Neuronal stem cell (in vitro differentiated cells): ENCODE measurements at regions not wholly inside any gene's neighbourhood (a gene's known extent, or its start where the extent isn't known, plus 50 kb on each side); places are given as distances from the start of the nearest gene placed in this dataset.

ENCODE experiments used
- DNase-seq: peaks from one replicate; pipeline ENCODE4 v3.0.0-alpha.2; 2013; ENCODE audit warnings: low spot score
- H2AFZ ChIP-seq: one replicate; pipeline ENCODE4 v1.6.1; 2013; ENCODE audit warnings: mild to moderate bottlenecking, low read length, inconsistent platforms
- H2AK5ac ChIP-seq: 2 replicates; pipeline ENCODE4 v1.6.1; 2013; ENCODE audit warnings: low read depth, mild to moderate bottlenecking, inconsistent platforms, low read length, moderate library complexity, mixed read lengths
- H2BK120ac ChIP-seq: 2 replicates; pipeline ENCODE4 v1.6.1; 2013; ENCODE audit warnings: low read depth, mild to moderate bottlenecking, inconsistent platforms, low read length, moderate library complexity, mixed read lengths
- H2BK12ac ChIP-seq: one replicate; pipeline ENCODE4 v1.6.1; 2013; ENCODE audit warnings: low read length, inconsistent platforms
- H2BK15ac ChIP-seq: 2 replicates; pipeline ENCODE4 v1.6.1; 2013; ENCODE audit warnings: mild to moderate bottlenecking, low read length, inconsistent platforms, mixed read lengths
- H2BK5ac ChIP-seq: one replicate; pipeline ENCODE4 v1.6.1; 2013; ENCODE audit warnings: inconsistent platforms, mild to moderate bottlenecking, low read length, moderate library complexity
- H3K14ac ChIP-seq: one replicate; pipeline ENCODE4 v1.6.1; 2013; ENCODE audit warnings: low read length, inconsistent platforms
- H3K18ac ChIP-seq: 2 replicates; pipeline ENCODE4 v1.6.1; 2013; ENCODE audit warnings: low read length, inconsistent platforms
- H3K23ac ChIP-seq: 2 replicates; pipeline ENCODE4 v1.6.1; 2013; ENCODE audit warnings: low read depth, mild to moderate bottlenecking, mixed read lengths, low read length, inconsistent platforms; ENCODE audit not compliant: poor library complexity
- H3K27ac ChIP-seq: replicated peaks from 3 replicates; pipeline ENCODE4 v1.5.1; 2013; ENCODE audit warnings: low read length, inconsistent platforms
- H3K27me3 ChIP-seq, 3 experiments: 2 replicates each; pipeline ENCODE4 v1.6.1; 2013; ENCODE audit warnings: low read length in 3 of 3, mild to moderate bottlenecking in 2 of 3, inconsistent platforms in 1 of 3, low read depth in 1 of 3, mixed read lengths in 1 of 3, moderate library complexity in 1 of 3; ENCODE audit not compliant: control insufficient read depth in 3 of 3, insufficient read depth in 3 of 3
- H3K36me3 ChIP-seq, 2 donors: replicated peaks in 1 of 2; 2 replicates each; pipeline ENCODE4 v1.6.1; 2013; ENCODE audit warnings: low read length in 2 of 2; ENCODE audit not compliant: control insufficient read depth in 2 of 2, insufficient read depth in 2 of 2
- H3K4ac ChIP-seq: 2 replicates; pipeline ENCODE4 v1.6.1; 2013; ENCODE audit warnings: inconsistent platforms, mild to moderate bottlenecking, low read length, moderate library complexity
- H3K4me1 ChIP-seq, 2 donors: 1 replicate in 1 of 2; 2 replicates in 1 of 2; pipeline ENCODE4 v1.6.1; 2013; ENCODE audit warnings: low read length in 2 of 2, low read depth in 1 of 2; ENCODE audit not compliant: control insufficient read depth in 2 of 2, insufficient read depth in 1 of 2
- H3K4me2 ChIP-seq: one replicate; pipeline ENCODE4 v1.6.1; 2013; ENCODE audit warnings: mild to moderate bottlenecking, low read length, inconsistent platforms; ENCODE audit not compliant: insufficient read depth, poor library complexity, severe bottlenecking
- H3K4me3 ChIP-seq, 2 donors: 2 replicates each; pipeline ENCODE4 v1.5.1; 2013; ENCODE audit warnings: low read length in 2 of 2, mild to moderate bottlenecking in 2 of 2, inconsistent platforms in 1 of 2, moderate library complexity in 1 of 2
- H3K79me1 ChIP-seq: one replicate; pipeline ENCODE4 v1.6.1; 2013; ENCODE audit warnings: low read depth, mild to moderate bottlenecking, inconsistent platforms, low read length, moderate library complexity
- H3K9ac ChIP-seq: one replicate; pipeline ENCODE4 v1.6.1; 2013; ENCODE audit warnings: mild to moderate bottlenecking, low read depth, low read length, inconsistent platforms; ENCODE audit not compliant: poor library complexity
- H3K9me3 ChIP-seq, 2 donors: replicated peaks in 1 of 2; 2 replicates each; pipeline versions ENCODE3 to v1.6.1; 2013; ENCODE audit warnings: low read length in 2 of 2, mild to moderate bottlenecking in 2 of 2, inconsistent platforms in 1 of 2, low read depth in 1 of 2, mixed read lengths in 1 of 2, moderate library complexity in 1 of 2; ENCODE audit not compliant: control insufficient read depth in 2 of 2, insufficient read depth in 1 of 2
- H4K8ac ChIP-seq: one replicate; pipeline ENCODE4 v1.6.1; 2013; ENCODE audit warnings: low read depth, mild to moderate bottlenecking, inconsistent platforms, low read length, moderate library complexity
- H4K91ac ChIP-seq: one replicate; pipeline ENCODE4 v1.6.1; 2013; ENCODE audit warnings: low read length, low read depth, mild to moderate bottlenecking, inconsistent platforms; ENCODE audit not compliant: poor library complexity
- WGBS, 2 donors: extraction: QIAGEN DNeasy Blood & Tissue Kit; methylation state at CpG; one replicate each; pipeline ENCODE4 v1.1.7; 2013; ENCODE audit warnings: missing lambda C conversion rate in 2 of 2, mixed read lengths in 1 of 2; ENCODE audit not compliant: insufficient read length in 2 of 2, insufficient replicate concordance in 1 of 2; ENCODE audit errors: extremely low coverage in 2 of 2; 5-methylcytosine and 5-hydroxymethylcytosine counted together

GRCh38 chr3:152157337-152157736 is 111.4 kb upstream of the MBNL1 start:
- H3K36me3 ChIP-seq, result no peaks in the 10 kb centered on the region
- no peak overlapping the region for H3K9ac ChIP-seq
- no peak overlapping the region for H3K23ac ChIP-seq
- H3K4me3 ChIP-seq, result no peak overlapping the region
- DNase-seq, result no peak
- no peak overlapping the region for H2AFZ ChIP-seq
- no peak overlapping the region for H2AK5ac ChIP-seq
- no peak overlapping the region for H4K8ac ChIP-seq
- no peak overlapping the region for H3K18ac ChIP-seq
- no peak overlapping the region for H3K4ac ChIP-seq
- no peak overlapping the region for H4K91ac ChIP-seq
- no peak overlapping the region for H3K4me2 ChIP-seq
- no peak overlapping the region for H2BK5ac ChIP-seq
- no peaks in the 10 kb centered on the region for H3K79me1 ChIP-seq
- H3K4me1 ChIP-seq, result no peaks in the 10 kb centered on the region
- no peaks in the 10 kb centered on the region for H3K27me3 ChIP-seq
- H3K27ac ChIP-seq, result no peak overlapping the region
- no peak overlapping the region for H2BK15ac ChIP-seq
- H2BK120ac ChIP-seq, result no peak overlapping the region
- H3K14ac ChIP-seq, result no peak overlapping the region
- H2BK12ac ChIP-seq, result no peak overlapping the region
- H3K9me3 ChIP-seq, result no peaks in the 10 kb centered on the region

GRCh38 chr3:152159328-152159727 is 109.4 kb upstream of the MBNL1 start:
- no peak overlapping the region for H3K27ac ChIP-seq
- WGBS, 2 donors, result no CpG with 5 or more reads among the region's 4 CpGs
- H2BK15ac ChIP-seq, result no peak overlapping the region

DNA sequence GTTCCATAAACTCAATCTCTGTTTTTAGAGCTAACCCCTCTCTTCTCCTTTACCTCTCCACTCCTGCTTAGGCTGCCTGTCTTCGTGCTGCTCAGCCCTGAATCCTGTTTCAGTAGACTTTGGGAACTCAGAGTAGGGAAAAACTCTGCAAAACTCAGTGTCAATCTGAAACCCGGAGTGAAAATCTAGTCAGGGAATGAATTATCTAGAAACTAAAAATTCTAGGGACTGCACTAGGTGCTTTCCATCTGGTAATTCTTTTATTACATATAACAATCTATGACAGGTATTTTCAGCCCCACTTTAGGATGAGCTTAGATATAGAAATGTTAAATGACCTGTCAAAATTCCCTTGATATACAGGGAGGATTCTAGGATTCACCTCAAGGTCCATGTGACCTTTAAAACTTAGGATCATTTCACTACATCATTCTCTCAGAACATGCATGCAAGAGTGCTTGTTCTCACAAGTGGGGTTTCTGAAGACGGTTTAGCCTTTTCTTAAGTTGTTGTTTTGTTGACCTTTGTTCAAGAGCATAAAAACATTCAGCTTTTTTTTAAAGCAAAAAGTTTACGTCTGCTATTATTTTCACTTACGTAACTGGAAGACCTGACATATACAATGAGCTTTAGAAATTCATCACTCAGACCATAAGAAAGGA is 108.2 kb upstream of the MBNL1 start:
- no CpG with 5 or more reads among the region's 5 CpGs for WGBS, 2 donors
- Histone ChIP-seq H2AFZ (no peak overlapping the region), H3K36me3 (no peaks in the 10 kb centered on the region), H3K4me3 (no peak overlapping the region), H3K4me1 (no peaks in the 10 kb centered on the region), H2BK12ac (no peak overlapping the region), H2BK120ac (no peak overlapping the region), H2BK5ac (no peak overlapping the region), H3K23ac (no peak overlapping the region), H3K79me1 (no peaks in the 10 kb centered on the region), H4K91ac (no peak overlapping the region), H3K4me2 (no peak overlapping the region), H3K18ac (no peak overlapping the region), H3K27ac (no peak overlapping the region), H2BK15ac (no peak overlapping the region), H2AK5ac (no peak overlapping the region), H3K9me3 (no peaks in the 10 kb centered on the region), H3K9ac (no peak overlapping the region), H3K27me3 (no peaks in the 10 kb centered on the region), H3K4ac (no peak overlapping the region), H3K14ac (no peak overlapping the region), H4K8ac (no peak overlapping the region)
- no peak for DNase-seq

More at GRCh38 chr3:152159328-152159727, 109.4 kb upstream of the MBNL1 start:
- Histone ChIP-seq H3K4me3 (no peak overlapping the region), H2AK5ac (no peak overlapping the region), H3K4ac (no peak overlapping the region), H2AFZ (no peak overlapping the region), H2BK120ac (no peak overlapping the region), H3K18ac (no peak overlapping the region), H3K23ac (no peak overlapping the region), H3K9me3 (no peaks in the 10 kb centered on the region), H2BK5ac (no peak overlapping the region), H3K14ac (no peak overlapping the region), H3K27me3 (no peaks in the 10 kb centered on the region), H3K79me1 (no peaks in the 10 kb centered on the region), H3K4me2 (no peak overlapping the region), H4K91ac (no peak overlapping the region), H3K9ac (no peak overlapping the region), H3K4me1 (no peaks in the 10 kb centered on the region), H4K8ac (no peak overlapping the region), H2BK12ac (no peak overlapping the region), H3K36me3 (no peaks in the 10 kb centered on the region)
- no peak for DNase-seq

GRCh38 chr3:152172460-152172859 is 96.3 kb upstream of the MBNL1 start:
- Histone ChIP-seq H4K91ac (no peak overlapping the region), H3K23ac (no peak overlapping the region), H2BK120ac (no peak overlapping the region), H3K27ac (no peak overlapping the region), H3K4me3 (no peak overlapping the region), H3K9ac (no peak overlapping the region), H3K4ac (no peak overlapping the region), H3K18ac (no peak overlapping the region), H3K79me1 (no peaks in the 10 kb centered on the region), H3K27me3 (no peaks in the 10 kb centered on the region), H2BK15ac (no peak overlapping the region), H2AK5ac (no peak overlapping the region), H2BK12ac (no peak overlapping the region), H3K4me1 (no peaks in the 10 kb centered on the region), H2AFZ (no peak overlapping the region), H3K9me3 (no peaks in the 10 kb centered on the region), H2BK5ac (no peak overlapping the region), H4K8ac (no peak overlapping the region), H3K36me3 (no peaks in the 10 kb centered on the region), H3K4me2 (no peak overlapping the region), H3K14ac (no peak overlapping the region)
- no peak for DNase-seq
- no CpG with 5 or more reads among the region's 1 CpG for WGBS, 2 donors
